Kidney (tissue), 13 donors: ENCODE measurements at regions not wholly inside any gene's neighbourhood (a gene's known extent, or its start where the extent isn't known, plus 50 kb on each side); places are given as distances from the start of the nearest gene placed in this dataset.

Experiments used
- DNase-seq, 5 donors: peaks; one replicate each; pipeline ENCODE4 v3.0.0-alpha.2; 2013 to 2020
- FAIRE-seq: peaks from 2 replicates; lab custom pipeline; 2012; peaks lifted over from hg19 to GRCh38; lab: Jason Lieb, UNC
- H3K27ac ChIP-seq, 2 donors: one replicate each; pipeline ENCODE4 v1.7.0; 2013; ENCODE audit warnings: low read depth in 2 of 2, low read length in 2 of 2, inconsistent platforms in 1 of 2
- H3K27me3 ChIP-seq: one replicate; pipeline ENCODE4 v1.7.1; 2013; ENCODE audit warnings: low read length, inconsistent platforms; ENCODE audit not compliant: control insufficient read depth, insufficient read depth
- H3K36me3 ChIP-seq, 3 donors: one replicate each; pipeline versions ENCODE4 v1.7.0 to v1.7.1; 2013; ENCODE audit warnings: low read length in 3 of 3, control low read depth in 1 of 3, inconsistent platforms in 1 of 3; ENCODE audit not compliant: insufficient read depth in 3 of 3, control insufficient read depth in 2 of 3
- H3K4me1 ChIP-seq, 3 donors: one replicate each; pipeline versions ENCODE4 v1.7.0 to v1.7.1; 2013; ENCODE audit warnings: low read length in 3 of 3, inconsistent platforms in 1 of 3, low read depth in 1 of 3; ENCODE audit not compliant: control insufficient read depth in 2 of 3, insufficient read depth in 2 of 3
- H3K4me3 ChIP-seq, 3 donors: one replicate each; pipeline versions ENCODE4 v1.7.0 to v1.8.1; 2013; ENCODE audit warnings: low read length in 3 of 3, control low read depth in 1 of 3, inconsistent platforms in 1 of 3
- H3K9ac ChIP-seq, 3 donors: one replicate each; pipeline versions ENCODE4 v1.7.0 to v1.7.1; 2013; ENCODE audit warnings: low read length in 3 of 3, control low read depth in 1 of 3, inconsistent platforms in 1 of 3
- H3K9me3 ChIP-seq, 3 donors: one replicate each; pipeline versions ENCODE4 v1.7.0 to v1.7.1; 2013; ENCODE audit warnings: low read length in 3 of 3, control low read depth in 1 of 3, inconsistent platforms in 1 of 3; ENCODE audit not compliant: control insufficient read depth in 2 of 3, insufficient read depth in 1 of 3
- intact Hi-C: fragments of 100-400 bp; cut with DNase I; formaldehyde crosslinking; loops from one replicate; pipeline ENCODE4 v1.11.1; 2022
- TF ChIP-seq, protein P1 (sequence below): IDR thresholded peaks from 3 replicates; pipeline ENCODE4 v1.5.1; 2012; ENCODE audit warnings: mild to moderate bottlenecking, moderate library complexity, borderline replicate concordance; ENCODE audit not compliant: insufficient read depth; ENCODE audit errors: extremely low read depth
- donor health status: control.
- donor health status: control.
- donor health status: control.
- donor health status: control.
- donor health status: control.
- donor health status: DM: yes; HTN: yes; CAD: no.
- donor health status: Normal renal cell carcinoma (clear cell type).

DNA sequence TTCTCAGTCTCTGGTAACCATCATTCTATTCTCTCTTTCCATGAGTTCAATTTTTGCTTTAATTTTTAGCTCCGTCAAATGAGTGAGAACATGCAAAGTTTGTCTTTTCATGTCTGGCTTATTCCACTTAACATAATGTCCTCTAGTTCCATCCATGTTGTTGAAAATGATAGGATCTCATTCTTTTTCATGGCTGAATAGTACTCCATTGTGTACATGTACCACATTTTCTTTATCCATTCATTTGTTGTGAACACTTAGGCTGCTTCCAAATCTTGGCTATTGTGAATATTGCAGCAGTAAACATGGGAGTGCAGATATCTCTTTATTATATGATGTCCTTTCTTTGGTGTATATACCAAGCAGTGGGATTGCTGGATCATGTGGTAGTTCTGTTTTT, 145.4 kb upstream of the E2F7 start:
- no peak for FAIRE-seq
- no peak overlapping the region for H3K27ac ChIP-seq
- TF ChIP-seq, protein P1, sequence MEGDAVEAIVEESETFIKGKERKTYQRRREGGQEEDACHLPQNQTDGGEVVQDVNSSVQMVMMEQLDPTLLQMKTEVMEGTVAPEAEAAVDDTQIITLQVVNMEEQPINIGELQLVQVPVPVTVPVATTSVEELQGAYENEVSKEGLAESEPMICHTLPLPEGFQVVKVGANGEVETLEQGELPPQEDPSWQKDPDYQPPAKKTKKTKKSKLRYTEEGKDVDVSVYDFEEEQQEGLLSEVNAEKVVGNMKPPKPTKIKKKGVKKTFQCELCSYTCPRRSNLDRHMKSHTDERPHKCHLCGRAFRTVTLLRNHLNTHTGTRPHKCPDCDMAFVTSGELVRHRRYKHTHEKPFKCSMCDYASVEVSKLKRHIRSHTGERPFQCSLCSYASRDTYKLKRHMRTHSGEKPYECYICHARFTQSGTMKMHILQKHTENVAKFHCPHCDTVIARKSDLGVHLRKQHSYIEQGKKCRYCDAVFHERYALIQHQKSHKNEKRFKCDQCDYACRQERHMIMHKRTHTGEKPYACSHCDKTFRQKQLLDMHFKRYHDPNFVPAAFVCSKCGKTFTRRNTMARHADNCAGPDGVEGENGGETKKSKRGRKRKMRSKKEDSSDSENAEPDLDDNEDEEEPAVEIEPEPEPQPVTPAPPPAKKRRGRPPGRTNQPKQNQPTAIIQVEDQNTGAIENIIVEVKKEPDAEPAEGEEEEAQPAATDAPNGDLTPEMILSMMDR, result no peak

DNA sequence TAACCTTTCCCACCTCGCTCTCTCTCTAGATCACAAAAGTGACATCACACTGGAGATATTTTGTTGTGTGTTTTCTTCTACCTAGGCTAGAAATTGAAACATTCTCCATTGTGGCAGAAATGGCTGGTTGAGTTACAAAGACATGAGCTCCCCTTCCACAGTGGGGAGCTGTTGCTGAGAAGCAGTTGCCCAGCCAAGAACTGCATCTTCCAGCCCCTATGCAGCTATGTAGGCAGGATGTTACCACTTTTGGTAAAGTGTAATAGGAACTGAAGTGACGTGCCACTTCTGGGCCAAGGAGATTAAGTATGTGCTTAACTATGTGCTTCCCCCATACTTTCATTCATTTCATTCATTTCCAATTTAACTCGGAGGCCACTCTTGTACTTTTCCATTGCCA, 138.7 kb upstream of the E2F7 start:
- H3K9ac ChIP-seq, result no peak overlapping the region
- no peaks in the 10 kb centered on the region for H3K4me1 ChIP-seq
- no peaks in the 10 kb centered on the region for H3K27me3 ChIP-seq
- DNase-seq (no peak), FAIRE-seq (no peak)
- no peaks in the 10 kb centered on the region for H3K9me3 ChIP-seq
- no peaks in the 10 kb centered on the region for H3K36me3 ChIP-seq
- H3K4me3 ChIP-seq, result no peak overlapping the region
- TF ChIP-seq, protein P1, result no peak
- no peak overlapping the region for H3K27ac ChIP-seq
- intact Hi-C loops, result no loop called here

More for the DNA sequence above, 145.4 kb upstream of the E2F7 start:
- Histone ChIP-seq H3K27me3 (no peaks in the 10 kb centered on the region), H3K4me3 (no peak overlapping the region), H3K9ac (no peak overlapping the region), H3K4me1 (no peaks in the 10 kb centered on the region), H3K36me3 (no peaks in the 10 kb centered on the region), H3K9me3 (no peaks in the 10 kb centered on the region)
- intact Hi-C loops, result no loop called here
- no peak for DNase-seq

DNA sequence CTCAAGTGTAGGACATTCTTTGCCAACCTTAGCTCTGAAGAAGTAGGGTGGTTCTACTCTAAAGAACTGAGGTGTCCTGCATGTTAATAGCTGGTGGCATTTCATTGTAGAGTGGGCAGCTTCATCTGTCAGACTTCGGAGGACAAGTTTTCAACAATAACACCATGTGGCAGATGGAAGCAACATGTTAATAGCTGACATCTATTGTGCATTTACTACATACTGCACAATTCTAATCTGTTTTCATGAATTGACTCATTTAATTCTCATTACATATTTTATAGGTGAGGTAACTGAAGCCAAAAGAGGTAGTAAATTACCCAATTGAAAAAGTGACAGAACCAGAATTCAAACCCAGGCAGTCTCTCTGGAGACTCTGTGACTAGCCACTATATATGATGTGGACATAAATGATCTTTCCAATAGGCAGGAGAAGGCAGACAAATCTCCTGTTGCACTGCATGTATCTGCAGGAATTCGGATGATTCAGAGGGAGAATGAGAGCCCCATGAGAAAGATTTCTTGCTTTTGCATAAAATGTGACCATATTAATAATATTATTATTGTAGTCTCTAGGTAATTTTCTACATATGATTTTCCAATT, 137.2 kb upstream of the E2F7 start:
- intact Hi-C loops, result no loop called here
- Histone ChIP-seq H3K9me3 (no peaks in the 10 kb centered on the region), H3K27me3 (no peaks in the 10 kb centered on the region), H3K4me3 (no peak overlapping the region), H3K27ac (no peak overlapping the region), H3K36me3 (no peaks in the 10 kb centered on the region), H3K4me1 (no peaks in the 10 kb centered on the region), H3K9ac (no peak overlapping the region)
- TF ChIP-seq, protein P1, result no peak
- FAIRE-seq, result no peak
- no peak for DNase-seq

DNA sequence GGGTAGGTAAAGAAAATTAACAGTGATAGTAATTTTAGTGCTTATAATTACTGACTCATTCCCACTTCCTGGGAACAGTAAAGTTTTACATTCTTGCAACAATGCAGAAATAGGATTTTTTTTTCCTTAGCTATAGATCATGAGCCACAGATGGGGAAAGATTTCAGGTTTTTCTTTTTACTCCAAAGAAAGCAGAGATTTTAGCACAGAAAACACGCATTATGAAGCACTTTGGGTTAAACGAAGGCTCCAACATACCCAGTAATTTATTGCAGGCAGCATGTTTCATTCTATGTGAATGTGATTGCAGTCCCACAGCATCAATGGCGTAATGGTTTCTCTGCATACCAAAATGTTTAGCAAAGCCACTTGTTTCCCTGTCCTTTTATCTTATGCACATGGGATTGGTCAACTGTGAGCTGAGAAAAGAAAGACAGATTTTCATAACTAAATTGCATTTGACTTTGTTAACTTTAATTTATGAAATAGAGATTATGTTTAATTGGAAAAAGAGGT, 124.6 kb upstream of the E2F7 start:
- TF ChIP-seq, protein P1, result no peak
- Histone ChIP-seq H3K36me3 (no peaks in the 10 kb centered on the region), H3K9ac (no peak overlapping the region), H3K4me1 (no peaks in the 10 kb centered on the region), H3K27ac (no peak overlapping the region), H3K4me3 (no peak overlapping the region), H3K27me3 (no peaks in the 10 kb centered on the region), H3K9me3 (no peaks in the 10 kb centered on the region)
- intact Hi-C loops, result no loop called here
- no peak for DNase-seq
- FAIRE-seq, result no peak
